HEK293T (cell line): ENCODE measurements at regions not wholly inside any gene's neighbourhood (a gene's known extent, or its start where the extent isn't known, plus 50 kb on each side); places are given as distances from the start of the nearest gene placed in this dataset.
A peak's percentile ranks its signal among the peaks of the same experiment; 100 is the strongest.

Experiments
- CTCF ChIA-PET: fragments of 350-600 bp; formaldehyde crosslinking; extraction: SDS; loops from one replicate; lab custom pipeline; 2021; ENCODE audit warnings: antibody characterized with exemption, inconsistent platforms; lab: Yijun Ruan, JAX
- POLR2A ChIA-PET: fragments of 350-600 bp; formaldehyde crosslinking; extraction: SDS; loops from one replicate; lab custom pipeline; 2020; ENCODE audit warnings: antibody characterized with exemption, inconsistent platforms; lab: Yijun Ruan, JAX
- DNase-seq: peaks from one replicate; pipeline ENCODE4 v3.0.0; 2012; ENCODE audit warnings: mixed read lengths; ENCODE audit errors: extremely low spot score
- ARNT ChIP-seq: fragments of 450-650 bp; IDR thresholded peaks from 2 replicates; pipeline ENCODE4 v1.6.1; 2017; ENCODE audit warnings: mild to moderate bottlenecking
- BHLHE40 ChIP-seq: fragments of 450-650 bp; IDR thresholded peaks from 2 replicates; pipeline ENCODE4 v1.6.1; 2016; ENCODE audit warnings: mild to moderate bottlenecking, moderate library complexity, borderline replicate concordance
- CTBP1 ChIP-seq: fragments of 450-650 bp; IDR thresholded peaks from 2 replicates; pipeline ENCODE4 v1.6.1; 2016; ENCODE audit warnings: borderline replicate concordance
- ELF4 ChIP-seq: fragments of 450-650 bp; IDR thresholded peaks from 2 replicates; pipeline ENCODE4 v1.6.1; 2017; ENCODE audit warnings: antibody characterized with exemption
- FOXA1 ChIP-seq: fragments of 450-650 bp; IDR thresholded peaks from 2 replicates; pipeline ENCODE4 v1.6.1; 2016; ENCODE audit warnings: mild to moderate bottlenecking
- FOXK2 ChIP-seq: fragments of 450-650 bp; IDR thresholded peaks from 2 replicates; pipeline ENCODE4 v1.6.1; 2016; ENCODE audit warnings: mild to moderate bottlenecking
- FOXM1 ChIP-seq: fragments of 450-650 bp; IDR thresholded peaks from 2 replicates; pipeline ENCODE4 v1.6.1; 2017; ENCODE audit warnings: mild to moderate bottlenecking, borderline replicate concordance
- HDGF ChIP-seq: fragments of 450-650 bp; IDR thresholded peaks from 2 replicates; pipeline ENCODE4 v1.6.1; 2017; ENCODE audit warnings: antibody characterized with exemption, borderline replicate concordance
- L3MBTL2 ChIP-seq: fragments of 450-650 bp; conservative IDR thresholded peaks from 2 replicates; pipeline ENCODE4 v1.6.1; 2016; ENCODE audit warnings: mild to moderate bottlenecking
- LEF1 ChIP-seq: fragments of 450-650 bp; IDR thresholded peaks from 2 replicates; pipeline ENCODE4 v1.6.1; 2017; ENCODE audit warnings: mild to moderate bottlenecking, borderline replicate concordance
- NFRKB ChIP-seq: fragments of 450-650 bp; IDR thresholded peaks from 2 replicates; pipeline ENCODE4 v1.6.1; 2016; ENCODE audit warnings: mild to moderate bottlenecking, moderate library complexity
- PKNOX1 ChIP-seq: fragments of 450-650 bp; IDR thresholded peaks from 2 replicates; pipeline ENCODE4 v1.6.1; 2016
- SP1 ChIP-seq: fragments of 450-650 bp; IDR thresholded peaks from 2 replicates; pipeline ENCODE4 v1.6.1; 2017
- SUZ12 ChIP-seq: fragments of 450-650 bp; IDR thresholded peaks from 2 replicates; pipeline ENCODE4 v1.6.1; 2016; ENCODE audit warnings: mild to moderate bottlenecking
- TARDBP ChIP-seq: fragments of 450-650 bp; IDR thresholded peaks from 2 replicates; pipeline ENCODE4 v1.6.1; 2016
- ZNF384 ChIP-seq: fragments of 450-650 bp; IDR thresholded peaks from 2 replicates; pipeline ENCODE4 v1.6.1; 2016

DNA sequence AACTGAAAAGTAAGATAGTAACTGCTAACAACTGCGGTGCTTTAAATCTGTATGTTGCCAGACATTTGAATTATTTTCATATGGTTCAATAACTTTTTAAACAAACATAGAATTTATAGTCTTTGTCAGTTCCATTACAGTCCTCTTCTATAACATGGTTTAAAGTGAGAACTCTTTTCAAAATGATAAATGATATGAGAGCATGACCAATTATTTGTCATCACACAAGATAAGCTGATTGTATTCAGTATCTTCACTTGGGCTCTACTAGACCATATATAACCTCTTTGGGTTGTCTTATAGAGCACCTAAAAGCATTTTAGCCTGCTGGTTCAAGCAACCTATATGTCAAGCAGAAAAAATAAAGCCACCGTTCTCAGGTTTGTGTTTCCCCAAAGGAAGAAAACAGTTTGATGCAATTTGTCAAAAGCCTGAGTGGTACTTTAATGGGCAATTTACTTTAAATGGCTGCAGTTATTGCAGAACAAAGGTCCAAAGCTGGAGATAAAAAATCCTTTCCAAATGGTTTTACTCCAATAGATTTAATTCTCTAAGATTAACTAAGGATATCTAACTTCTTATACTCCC lies 298.4 kb downstream of the FSIP2 start:
- POLR2A ChIA-PET = no interaction called here
- DNase-seq = no peak
- TF ChIP-seq PKNOX1 (peak; percentile 51), ELF4 (no peak)
- CTCF ChIA-PET = no interaction called here

GRCh38 chr2:186042207-186043028 lies 303.8 kb downstream of the FSIP2 start:
- no peak for DNase-seq
- ChIA-PET POLR2A (no interaction called here), CTCF (no interaction called here)
- TF ChIP-seq TARDBP = no peak
- TF ChIP-seq ELF4 = no peak
- no peak for TF ChIP-seq HDGF
- no peak for TF ChIP-seq SUZ12
- TF ChIP-seq FOXK2 = no peak
- TF ChIP-seq NFRKB = no peak
- TF ChIP-seq SP1 = no peak
- no peak for TF ChIP-seq ARNT

- no peak for DNase-seq
- POLR2A ChIA-PET = no interaction called here
- CTCF ChIA-PET = no interaction called here
- TF ChIP-seq CTBP1 (no peak), NFRKB (no peak), SUZ12 (no peak), FOXK2 (no peak), HDGF (no peak), ZNF384 (no peak)
These were observed 306.2 kb downstream of the FSIP2 start for GRCh38 chr2:186044761-186045160.

- ChIA-PET POLR2A (no interaction called here), CTCF (no interaction called here)
- TF ChIP-seq FOXA1 (no peak), NFRKB (no peak), ELF4 (no peak), SUZ12 (no peak), TARDBP (no peak), L3MBTL2 (no peak), BHLHE40 (no peak), ARNT (no peak), SP1 (no peak), FOXM1 (no peak), CTBP1 (no peak), HDGF (no peak), FOXK2 (no peak), ZNF384 (no peak), PKNOX1 (no peak), LEF1 (no peak)
- DNase-seq = no peak
These were observed 314.3 kb downstream of the FSIP2 start for GRCh38 chr2:186052930-186053329.

- POLR2A ChIA-PET = no interaction called here
- CTCF ChIA-PET = no interaction called here
- no peak for DNase-seq
- TF ChIP-seq LEF1 (no peak), SUZ12 (no peak), ELF4 (no peak), FOXK2 (no peak), TARDBP (no peak), ZNF384 (no peak), NFRKB (no peak), CTBP1 (no peak), L3MBTL2 (no peak), FOXA1 (no peak), HDGF (no peak), PKNOX1 (no peak), ARNT (no peak), BHLHE40 (no peak), SP1 (no peak), FOXM1 (no peak)
These were observed 320.0 kb downstream of the FSIP2 start for GRCh38 chr2:186058614-186059013.

- DNase-seq = no peak
- POLR2A ChIA-PET = no interaction called here
- CTCF ChIA-PET = no interaction called here
These were observed 320.5 kb downstream of the FSIP2 start for GRCh38 chr2:186059096-186059495.

More at GRCh38 chr2:186059096-186059495, 320.5 kb downstream of the FSIP2 start:
- TF ChIP-seq NFRKB = no peak
